ENCODE measurements at regions not wholly inside any gene's neighbourhood (a gene's known extent, or its start where the extent isn't known, plus 50 kb on each side); places are given as distances from the start of the nearest gene placed in this dataset.

DNA sequence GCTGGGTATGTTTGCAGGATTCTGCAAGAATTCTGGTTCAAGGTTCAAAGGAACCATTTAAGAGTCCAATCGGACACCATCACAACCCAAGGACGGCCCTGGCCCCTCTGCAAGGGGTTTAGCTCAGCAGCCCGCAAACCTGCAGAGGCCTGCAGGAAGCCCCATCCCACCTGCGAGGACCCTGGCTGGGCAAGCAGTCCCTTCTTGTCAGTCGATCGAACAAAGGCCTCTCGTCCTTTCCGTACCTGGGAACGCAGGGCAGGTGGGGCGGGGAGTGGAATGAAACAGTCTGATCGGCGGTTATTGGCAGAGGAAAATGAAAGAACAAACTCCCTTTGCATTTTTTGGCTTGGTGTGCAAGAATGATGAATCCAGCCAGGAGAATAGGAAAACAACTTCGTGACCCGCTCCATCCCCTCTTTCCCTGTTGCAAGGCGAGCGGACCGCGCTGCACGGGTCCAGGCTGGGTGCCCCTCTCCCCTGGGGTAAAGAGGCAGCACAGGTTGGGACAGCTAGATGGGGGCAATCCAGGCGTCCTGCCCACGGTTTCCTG is 73.7 kb downstream of the INSIG1 start:
- H3K27me3 ChIP-seq (ENCODE audit: control insufficient read depth, insufficient read depth, low read length, poor library complexity, severe bottlenecking): peaks cover 82% of the 10 kb centered on the region
- H3K4me1 ChIP-seq (ENCODE audit: control insufficient read depth, insufficient read depth, low read length): peaks cover 4% of the 10 kb centered on the region
- H3K9me3 ChIP-seq (ENCODE audit: control insufficient read depth, low read length): no peaks in the 10 kb centered on the region
- WGBS, 2 experiments: 7% methylated on average over 21 of the region's 21 CpGs
- no peaks in the 10 kb centered on the region for H3K36me3 ChIP-seq (ENCODE audit: control insufficient read depth, insufficient read depth, low read length)
- no peak overlapping the region for H3K27ac ChIP-seq (ENCODE audit: insufficient read depth, low read depth, low read length, poor library complexity, severe bottlenecking)
- H3K4me3 ChIP-seq (ENCODE audit: insufficient read depth, low read depth, low read length): no peak overlapping the region

- peaks cover 89% of the 10 kb centered on the region for H3K27me3 ChIP-seq (ENCODE audit: control insufficient read depth, insufficient read depth, low read length, poor library complexity, severe bottlenecking)
These were observed 74.5 kb downstream of the INSIG1 start for GRCh38 chr7:155371884-155372781.

GRCh38 chr7:155372782-155373358 is 75.2 kb downstream of the INSIG1 start:
- H3K27ac ChIP-seq (ENCODE audit: insufficient read depth, low read depth, low read length, poor library complexity, severe bottlenecking): no peak overlapping the region
- H3K9me3 ChIP-seq (ENCODE audit: control insufficient read depth, low read length): no peaks in the 10 kb centered on the region
- peaks cover 97% of the 10 kb centered on the region for H3K27me3 ChIP-seq (ENCODE audit: control insufficient read depth, insufficient read depth, low read length, poor library complexity, severe bottlenecking)
- WGBS, 2 experiments: 2 to 3% methylated on average over 28 of the region's 28 CpGs
- no peaks in the 10 kb centered on the region for H3K36me3 ChIP-seq (ENCODE audit: control insufficient read depth, insufficient read depth, low read length)
- H3K4me3 ChIP-seq (ENCODE audit: insufficient read depth, low read depth, low read length): no peak overlapping the region
- H3K4me1 ChIP-seq (ENCODE audit: control insufficient read depth, insufficient read depth, low read length): peaks cover 8% of the 10 kb centered on the region

More at GRCh38 chr7:155371884-155372781, 74.5 kb downstream of the INSIG1 start:
- Histone ChIP-seq H3K9me3 (ENCODE audit: control insufficient read depth, low read length) (no peaks in the 10 kb centered on the region), H3K36me3 (ENCODE audit: control insufficient read depth, insufficient read depth, low read length) (no peaks in the 10 kb centered on the region), H3K27ac (ENCODE audit: insufficient read depth, low read depth, low read length, poor library complexity, severe bottlenecking) (no peak overlapping the region), H3K4me1 (ENCODE audit: control insufficient read depth, insufficient read depth, low read length) (peaks cover 4% of the 10 kb centered on the region), H3K4me3 (ENCODE audit: insufficient read depth, low read depth, low read length) (no peak overlapping the region)
- 2% methylated on average over 82 of the region's 82 CpGs for WGBS, 2 experiments

DNA sequence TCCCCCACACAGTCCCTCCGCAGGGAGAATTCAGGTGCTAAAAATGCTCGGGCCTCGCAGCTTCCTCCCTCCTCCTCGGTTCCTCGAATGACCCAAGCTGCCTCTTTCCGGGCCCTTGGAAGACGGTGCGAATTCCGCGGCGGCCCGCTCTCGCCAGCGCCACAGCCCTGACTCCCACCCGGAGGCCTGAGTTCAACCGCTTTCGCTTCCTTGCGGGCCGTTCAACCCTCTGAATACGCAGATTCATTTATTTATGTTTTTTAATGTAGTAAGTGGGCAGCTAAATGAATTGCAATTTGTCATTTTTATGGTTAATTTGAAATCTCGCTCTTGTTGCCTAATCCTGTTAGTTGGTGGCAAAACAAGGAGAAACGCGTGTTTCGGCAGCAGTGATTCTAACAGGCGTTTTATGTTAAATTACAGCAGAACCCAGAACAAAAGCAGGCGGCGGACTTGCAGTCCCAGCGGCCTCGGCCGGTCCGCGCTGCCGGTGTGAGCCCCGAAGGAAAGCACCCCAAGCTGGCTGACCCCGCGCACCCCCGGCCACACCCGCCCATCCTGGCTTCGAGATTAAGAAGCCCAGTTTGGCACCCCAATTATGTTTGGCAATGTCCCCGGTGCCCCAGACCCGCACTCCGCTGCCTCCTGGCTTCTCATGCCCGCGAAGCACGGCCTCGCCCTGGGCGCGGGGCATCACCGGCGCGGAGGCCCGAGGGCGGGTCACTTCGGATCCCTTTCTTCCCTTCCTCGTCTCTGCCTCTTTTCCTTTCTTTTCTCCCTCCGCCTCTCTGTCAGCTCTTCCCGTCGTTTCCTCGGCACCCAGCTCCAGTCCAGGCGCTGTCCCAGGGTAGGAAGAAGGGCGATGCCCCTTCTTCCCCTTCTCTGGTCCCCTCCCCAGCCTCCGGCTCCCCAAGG is 75.9 kb downstream of the INSIG1 start:
- Histone ChIP-seq H3K9me3 (ENCODE audit: control insufficient read depth, low read length) (no peaks in the 10 kb centered on the region), H3K4me1 (ENCODE audit: control insufficient read depth, insufficient read depth, low read length) (peaks cover 9% of the 10 kb centered on the region), H3K27me3 (ENCODE audit: control insufficient read depth, insufficient read depth, low read length, poor library complexity, severe bottlenecking) (peaks cover 100% of the 10 kb centered on the region), H3K27ac (ENCODE audit: insufficient read depth, low read depth, low read length, poor library complexity, severe bottlenecking) (no peak overlapping the region), H3K36me3 (ENCODE audit: control insufficient read depth, insufficient read depth, low read length) (no peaks in the 10 kb centered on the region), H3K4me3 (ENCODE audit: insufficient read depth, low read depth, low read length) (no peak overlapping the region)
- 2 to 3% methylated on average over 62 of the region's 62 CpGs for WGBS, 2 experiments

DNA sequence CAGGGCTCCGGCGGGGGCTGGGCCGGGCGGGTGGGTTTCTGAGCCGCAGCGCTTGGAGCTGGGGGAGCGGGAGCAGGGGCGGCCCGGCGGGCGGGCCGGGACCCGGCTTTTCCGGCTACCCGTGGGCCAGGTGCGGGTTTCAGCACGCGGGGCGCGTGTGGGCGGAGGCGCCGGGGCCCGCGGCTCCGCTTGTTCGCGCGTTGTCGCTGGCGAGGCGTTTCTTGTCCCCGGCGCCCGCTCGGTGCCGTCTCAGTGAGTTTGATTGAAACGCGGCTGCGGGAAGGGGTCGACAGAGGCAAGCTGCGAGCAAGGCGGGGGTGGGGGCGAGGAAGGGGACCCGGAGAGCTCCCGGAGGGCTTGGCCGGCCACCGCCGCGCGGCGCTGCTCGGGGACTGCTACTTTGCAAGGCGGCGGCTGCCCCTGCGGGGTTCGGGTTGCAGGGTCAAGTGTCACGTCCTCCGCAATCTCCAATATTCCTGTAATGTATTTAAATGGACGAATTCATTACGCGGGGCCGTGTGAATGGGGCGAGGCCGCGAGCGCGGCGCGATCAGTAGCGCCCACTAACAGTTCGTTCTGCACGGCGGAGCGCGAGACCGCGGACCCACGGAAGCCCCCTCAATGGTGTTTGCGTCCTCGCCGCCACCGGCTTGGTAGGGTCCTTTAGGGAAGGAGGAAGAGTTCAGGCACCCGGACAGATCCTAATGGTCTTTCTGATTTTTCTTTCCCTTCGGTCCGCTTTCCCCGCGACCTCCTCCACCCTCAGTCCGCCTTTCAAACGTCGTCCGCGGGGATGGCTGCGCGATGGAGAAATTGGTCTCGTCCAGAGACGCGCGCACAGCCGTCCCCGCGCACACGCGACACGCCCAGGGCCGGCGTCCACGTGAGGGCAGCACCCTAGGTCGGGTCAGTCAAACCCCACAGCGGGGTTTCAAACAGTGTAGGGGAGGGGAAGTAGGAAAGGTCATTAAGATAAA is 76.9 kb downstream of the INSIG1 start:
- Histone ChIP-seq H3K4me3 (ENCODE audit: insufficient read depth, low read depth, low read length) (no peak overlapping the region), H3K27me3 (ENCODE audit: control insufficient read depth, insufficient read depth, low read length, poor library complexity, severe bottlenecking) (peaks cover 100% of the 10 kb centered on the region), H3K36me3 (ENCODE audit: control insufficient read depth, insufficient read depth, low read length) (no peaks in the 10 kb centered on the region), H3K9me3 (ENCODE audit: control insufficient read depth, low read length) (no peaks in the 10 kb centered on the region), H3K27ac (ENCODE audit: insufficient read depth, low read depth, low read length, poor library complexity, severe bottlenecking) (no peak overlapping the region), H3K4me1 (ENCODE audit: control insufficient read depth, insufficient read depth, low read length) (peaks cover 9% of the 10 kb centered on the region)
- 2% methylated on average over 110 of the region's 110 CpGs for WGBS, 2 experiments

DNA sequence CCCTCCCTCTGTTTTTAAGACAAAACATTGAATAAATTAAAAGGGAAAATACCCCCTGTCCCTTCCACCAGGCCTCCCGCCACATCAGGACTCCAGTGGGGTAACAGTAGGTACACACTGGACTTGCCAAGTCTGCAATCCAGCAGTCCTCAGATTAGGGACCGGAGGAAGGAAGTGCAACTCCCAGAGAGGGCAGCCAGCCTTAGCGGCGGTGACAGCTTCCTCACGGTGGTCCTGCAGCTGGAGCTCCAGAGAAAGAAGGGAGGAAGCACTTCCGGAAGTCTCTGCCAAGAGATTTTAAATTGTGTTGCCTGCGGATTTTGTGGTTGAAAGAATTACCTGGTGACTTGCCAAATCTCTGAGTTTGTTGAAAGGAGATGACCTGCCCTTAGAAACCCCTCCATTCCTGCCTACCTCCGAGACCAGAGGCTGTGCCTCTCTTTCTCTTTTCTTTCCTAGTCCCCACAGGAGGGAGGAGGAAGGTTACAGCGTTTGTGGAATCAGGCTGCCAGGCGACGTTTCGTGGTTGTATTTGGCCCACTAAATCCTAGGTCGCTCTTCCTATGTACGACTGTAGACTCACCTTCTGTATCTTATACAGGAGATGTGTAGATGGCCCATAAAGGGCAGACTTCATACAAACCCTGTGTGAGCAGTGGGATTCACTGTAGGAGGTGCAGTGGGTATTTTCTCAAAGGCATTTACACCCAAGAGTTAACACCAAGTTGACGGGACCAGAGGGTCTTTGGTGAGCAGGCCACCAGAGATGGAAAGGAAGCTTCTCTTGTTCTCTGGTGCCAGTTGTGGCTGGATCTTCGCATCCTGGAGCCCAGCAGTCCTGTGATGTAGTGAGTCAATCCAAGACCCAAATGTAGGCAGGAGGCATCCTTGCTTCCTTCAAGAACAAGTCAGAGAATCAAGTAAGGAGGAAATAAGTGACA is 77.9 kb downstream of the INSIG1 start:
- H3K9me3 ChIP-seq (ENCODE audit: control insufficient read depth, low read length): no peaks in the 10 kb centered on the region
- WGBS, 2 experiments: 6 to 7% methylated on average over 16 of the region's 16 CpGs
- H3K4me3 ChIP-seq (ENCODE audit: insufficient read depth, low read depth, low read length): no peak overlapping the region
- H3K27ac ChIP-seq (ENCODE audit: insufficient read depth, low read depth, low read length, poor library complexity, severe bottlenecking): no peak overlapping the region
- no peaks in the 10 kb centered on the region for H3K36me3 ChIP-seq (ENCODE audit: control insufficient read depth, insufficient read depth, low read length)
- H3K27me3 ChIP-seq (ENCODE audit: control insufficient read depth, insufficient read depth, low read length, poor library complexity, severe bottlenecking): peaks cover 100% of the 10 kb centered on the region
- H3K4me1 ChIP-seq (ENCODE audit: control insufficient read depth, insufficient read depth, low read length): peaks cover 9% of the 10 kb centered on the region

DNA sequence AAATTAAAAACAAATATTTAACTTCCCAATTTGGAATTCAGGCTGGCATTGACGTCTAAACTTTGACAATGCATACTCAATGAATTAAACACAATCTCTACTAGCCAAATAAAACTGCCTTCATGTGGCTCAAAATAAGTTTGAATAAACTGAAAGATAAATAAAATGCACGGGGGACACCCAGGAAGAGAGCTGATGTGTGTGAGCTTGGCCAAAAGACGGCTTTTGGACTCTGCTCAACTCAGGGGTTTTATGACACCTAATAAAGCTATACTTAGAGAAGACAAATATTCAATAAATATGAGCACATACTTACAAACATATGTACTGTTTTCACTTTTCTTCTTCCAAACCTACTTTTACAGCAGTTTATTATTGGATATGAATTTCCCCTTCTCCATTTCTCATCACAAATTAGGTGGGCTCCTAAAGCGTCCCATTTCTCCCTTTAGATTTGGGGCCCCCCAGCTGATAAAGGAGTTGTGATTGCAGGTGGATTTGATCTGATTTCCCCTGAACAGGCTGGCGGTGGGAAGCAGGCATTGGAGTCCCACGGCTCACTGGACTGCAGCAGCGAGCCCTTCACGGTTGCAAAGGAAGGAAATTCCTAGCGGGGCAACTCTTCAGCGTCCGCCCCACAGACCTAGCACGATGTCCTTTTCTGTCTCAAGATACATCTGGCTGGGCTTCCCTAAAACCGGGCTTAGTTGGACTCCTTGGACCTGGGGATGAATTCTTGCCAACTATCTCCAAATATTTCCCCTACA is 79.6 kb downstream of the INSIG1 start:
- WGBS, 2 experiments: 9 to 15% methylated on average over 13 of the region's 13 CpGs
- no peaks in the 10 kb centered on the region for H3K36me3 ChIP-seq (ENCODE audit: control insufficient read depth, insufficient read depth, low read length)
- peaks cover 100% of the 10 kb centered on the region for H3K27me3 ChIP-seq (ENCODE audit: control insufficient read depth, insufficient read depth, low read length, poor library complexity, severe bottlenecking)
- H3K4me1 ChIP-seq (ENCODE audit: control insufficient read depth, insufficient read depth, low read length): peaks cover 18% of the 10 kb centered on the region
- no peak overlapping the region for H3K27ac ChIP-seq (ENCODE audit: insufficient read depth, low read depth, low read length, poor library complexity, severe bottlenecking)
- no peak overlapping the region for H3K4me3 ChIP-seq (ENCODE audit: insufficient read depth, low read depth, low read length)
- H3K9me3 ChIP-seq (ENCODE audit: control insufficient read depth, low read length): no peaks in the 10 kb centered on the region

DNA sequence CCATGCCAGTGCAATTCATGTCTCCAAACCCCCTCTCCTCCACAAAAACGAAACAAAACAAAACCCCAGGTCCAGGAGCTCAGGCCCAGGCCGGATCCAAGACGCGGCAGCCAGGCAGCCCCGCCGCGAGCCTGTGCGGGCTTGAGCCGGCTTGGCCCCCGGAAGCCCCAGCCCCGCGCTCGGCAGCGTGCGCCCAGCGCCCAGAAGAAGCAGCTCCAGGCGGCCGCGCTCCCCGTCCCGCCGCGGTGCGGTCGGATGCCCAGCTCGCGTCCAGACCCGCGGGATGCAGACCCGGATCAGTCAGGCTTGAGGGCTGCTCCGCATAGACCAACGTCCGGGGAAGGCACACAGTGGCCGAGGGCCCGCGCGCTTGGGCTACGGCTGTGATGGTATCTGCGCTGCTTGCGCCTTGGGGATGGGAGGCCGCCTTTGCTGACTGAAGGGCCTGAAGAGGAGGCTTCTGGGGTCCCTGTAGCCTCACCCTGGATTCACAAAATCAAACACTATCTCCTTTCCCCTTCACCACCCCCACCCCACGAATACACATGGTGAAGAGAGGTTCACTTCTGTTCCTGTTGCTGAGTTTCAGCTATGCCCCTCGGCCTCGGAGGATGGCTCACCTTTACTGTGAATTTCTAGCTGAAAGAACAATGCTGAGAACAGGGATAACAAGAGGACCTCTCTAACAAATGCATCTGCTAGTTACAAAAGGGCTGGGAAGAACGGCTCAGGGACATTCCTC is 79.9 kb upstream of the EN2 start:
- no peak overlapping the region for H3K27ac ChIP-seq (ENCODE audit: insufficient read depth, low read depth, low read length, poor library complexity, severe bottlenecking)
- peaks cover 23% of the 10 kb centered on the region for H3K4me1 ChIP-seq (ENCODE audit: control insufficient read depth, insufficient read depth, low read length)
- H3K4me3 ChIP-seq (ENCODE audit: insufficient read depth, low read depth, low read length): no peak overlapping the region
- H3K9me3 ChIP-seq (ENCODE audit: control insufficient read depth, low read length): no peaks in the 10 kb centered on the region
- WGBS, 2 experiments: 2% methylated on average over 45 of the region's 45 CpGs
- no peaks in the 10 kb centered on the region for H3K36me3 ChIP-seq (ENCODE audit: control insufficient read depth, insufficient read depth, low read length)
- H3K27me3 ChIP-seq (ENCODE audit: control insufficient read depth, insufficient read depth, low read length, poor library complexity, severe bottlenecking): peaks cover 100% of the 10 kb centered on the region
